ENCODE measurements at regions not wholly inside any gene's neighbourhood (a gene's known extent, or its start where the extent isn't known, plus 50 kb on each side); places are given as distances from the start of the nearest gene placed in this dataset.

DNA sequence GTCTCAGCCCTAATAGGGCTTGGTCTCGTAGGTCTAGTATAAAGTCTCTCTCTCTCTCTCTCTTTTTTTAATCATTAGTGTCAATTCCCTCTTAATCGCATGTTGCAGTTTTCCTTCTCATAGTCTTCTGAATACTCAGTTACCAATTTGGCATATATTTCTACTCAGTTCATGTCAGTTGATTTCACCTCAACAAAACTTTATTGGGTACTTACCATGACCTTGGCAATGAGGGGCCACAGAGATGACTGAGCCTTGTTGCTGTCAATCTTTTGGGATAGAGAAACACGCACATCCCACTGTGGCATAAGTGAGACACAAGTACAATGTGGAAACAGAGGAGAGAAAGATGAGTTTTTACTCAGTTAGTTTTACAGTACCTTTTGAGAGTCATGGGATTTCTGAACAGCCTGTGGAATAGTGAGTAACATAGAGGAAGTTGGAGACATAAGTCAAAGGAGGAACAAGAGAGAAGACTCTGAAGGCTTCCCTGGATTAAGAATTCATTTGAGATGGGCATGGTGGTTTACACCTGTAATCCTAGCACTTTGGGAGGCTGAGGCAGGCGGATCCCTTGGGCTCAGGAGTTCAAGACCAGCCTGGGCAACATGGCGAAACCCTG, 150.2 kb upstream of the CBLB start:
- DNase-seq (ENCODE audit: low read depth, low spot score), result no peak
- Histone ChIP-seq H3K27me3 (ENCODE audit: insufficient read depth, insufficient read length) (no peaks in the 10 kb centered on the region), H3K4me3 (ENCODE audit: insufficient read length, low read depth) (no peak overlapping the region), H3K36me3 (ENCODE audit: insufficient read depth, insufficient read length, low read length) (no peaks in the 10 kb centered on the region), H3K4me1 (ENCODE audit: insufficient read depth, insufficient read length) (no peaks in the 10 kb centered on the region), H3K9ac (ENCODE audit: insufficient read length, low read depth) (no peak overlapping the region), H3K9me3 (ENCODE audit: insufficient read depth, low read length) (no peaks in the 10 kb centered on the region)
- no peak for TF ChIP-seq SUZ12 (IDR thresholded peaks at IDR 0.05; ENCODE audit: extremely low read depth, insufficient read depth, insufficient read length)
- TF ChIP-seq YY1 (IDR thresholded peaks at IDR 0.05; ENCODE audit: insufficient read depth, insufficient read length), result no peak
- no peak for TF ChIP-seq ZNF274 (IDR thresholded peaks at IDR 0.05; ENCODE audit: low read depth, low read length)

GRCh38 chr3:106022913-106023312, 154.1 kb upstream of the CBLB start:
- Histone ChIP-seq H3K27me3 (ENCODE audit: insufficient read depth, insufficient read length) (no peaks in the 10 kb centered on the region), H3K9me3 (ENCODE audit: insufficient read depth, low read length) (no peaks in the 10 kb centered on the region), H3K9ac (ENCODE audit: insufficient read length, low read depth) (no peak overlapping the region), H3K36me3 (ENCODE audit: insufficient read depth, insufficient read length, low read length) (no peaks in the 10 kb centered on the region), H3K4me1 (ENCODE audit: insufficient read depth, insufficient read length) (no peaks in the 10 kb centered on the region), H3K4me3 (ENCODE audit: insufficient read length, low read depth) (no peak overlapping the region)
- DNase-seq (ENCODE audit: low read depth, low spot score), result no peak
- no peak for TF ChIP-seq ZNF274 (IDR thresholded peaks at IDR 0.05; ENCODE audit: low read depth, low read length)
- no peak for TF ChIP-seq YY1 (IDR thresholded peaks at IDR 0.05; ENCODE audit: insufficient read depth, insufficient read length)
- TF ChIP-seq SUZ12 (IDR thresholded peaks at IDR 0.05; ENCODE audit: extremely low read depth, insufficient read depth, insufficient read length), result no peak

GRCh38 chr3:106025151-106025722, 156.4 kb upstream of the CBLB start:
- no peak overlapping the region for H3K4me3 ChIP-seq (ENCODE audit: insufficient read length, low read depth)
- no peaks in the 10 kb centered on the region for H3K9me3 ChIP-seq (ENCODE audit: insufficient read depth, low read length)
- TF ChIP-seq SUZ12 (IDR thresholded peaks at IDR 0.05; ENCODE audit: extremely low read depth, insufficient read depth, insufficient read length) (no peak), YY1 (IDR thresholded peaks at IDR 0.05; ENCODE audit: insufficient read depth, insufficient read length) (no peak), ZNF274 (IDR thresholded peaks at IDR 0.05; ENCODE audit: low read depth, low read length) (no peak)
- H3K36me3 ChIP-seq (ENCODE audit: insufficient read depth, insufficient read length, low read length), result no peaks in the 10 kb centered on the region
- DNase-seq (ENCODE audit: low read depth, low spot score), result no peak
- H3K27me3 ChIP-seq (ENCODE audit: insufficient read depth, insufficient read length), result no peaks in the 10 kb centered on the region
- H3K9ac ChIP-seq (ENCODE audit: insufficient read length, low read depth), result no peak overlapping the region
- H3K4me1 ChIP-seq (ENCODE audit: insufficient read depth, insufficient read length), result no peaks in the 10 kb centered on the region

GRCh38 chr3:106029954-106030626, 161.3 kb upstream of the CBLB start:
- Histone ChIP-seq H3K4me3 (ENCODE audit: insufficient read length, low read depth) (no peak overlapping the region), H3K36me3 (ENCODE audit: insufficient read depth, insufficient read length, low read length) (no peaks in the 10 kb centered on the region), H3K9ac (ENCODE audit: insufficient read length, low read depth) (no peak overlapping the region), H3K9me3 (ENCODE audit: insufficient read depth, low read length) (no peaks in the 10 kb centered on the region), H3K4me1 (ENCODE audit: insufficient read depth, insufficient read length) (no peaks in the 10 kb centered on the region), H3K27me3 (ENCODE audit: insufficient read depth, insufficient read length) (no peaks in the 10 kb centered on the region)
- no peak for TF ChIP-seq ZNF274 (IDR thresholded peaks at IDR 0.05; ENCODE audit: low read depth, low read length)
- no peak for DNase-seq (ENCODE audit: low read depth, low spot score)

DNA sequence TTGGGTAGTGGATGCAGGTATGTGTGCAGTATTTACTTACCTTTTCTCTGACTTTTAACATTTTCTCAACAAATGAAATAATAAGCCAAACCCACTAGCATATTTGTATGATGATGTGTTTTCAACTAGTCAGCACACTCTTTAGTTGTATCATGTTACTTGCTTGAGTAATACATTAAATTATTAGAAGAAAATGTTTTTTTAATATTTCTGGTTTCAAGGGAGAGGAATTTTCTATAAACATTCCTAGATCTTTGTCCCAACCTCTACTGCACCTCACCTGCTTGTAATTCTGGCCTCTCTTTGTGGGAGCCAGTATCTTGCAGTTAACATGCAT, 161.8 kb upstream of the CBLB start:
- Histone ChIP-seq H3K4me1 (ENCODE audit: insufficient read depth, insufficient read length) (no peaks in the 10 kb centered on the region), H3K27me3 (ENCODE audit: insufficient read depth, insufficient read length) (no peaks in the 10 kb centered on the region), H3K9me3 (ENCODE audit: insufficient read depth, low read length) (no peaks in the 10 kb centered on the region), H3K4me3 (ENCODE audit: insufficient read length, low read depth) (no peak overlapping the region), H3K36me3 (ENCODE audit: insufficient read depth, insufficient read length, low read length) (no peaks in the 10 kb centered on the region), H3K9ac (ENCODE audit: insufficient read length, low read depth) (no peak overlapping the region)
- no peak for DNase-seq (ENCODE audit: low read depth, low spot score)
- TF ChIP-seq YY1 (IDR thresholded peaks at IDR 0.05; ENCODE audit: insufficient read depth, insufficient read length) (no peak), ZNF274 (IDR thresholded peaks at IDR 0.05; ENCODE audit: low read depth, low read length) (no peak), SUZ12 (IDR thresholded peaks at IDR 0.05; ENCODE audit: extremely low read depth, insufficient read depth, insufficient read length) (no peak)

DNA sequence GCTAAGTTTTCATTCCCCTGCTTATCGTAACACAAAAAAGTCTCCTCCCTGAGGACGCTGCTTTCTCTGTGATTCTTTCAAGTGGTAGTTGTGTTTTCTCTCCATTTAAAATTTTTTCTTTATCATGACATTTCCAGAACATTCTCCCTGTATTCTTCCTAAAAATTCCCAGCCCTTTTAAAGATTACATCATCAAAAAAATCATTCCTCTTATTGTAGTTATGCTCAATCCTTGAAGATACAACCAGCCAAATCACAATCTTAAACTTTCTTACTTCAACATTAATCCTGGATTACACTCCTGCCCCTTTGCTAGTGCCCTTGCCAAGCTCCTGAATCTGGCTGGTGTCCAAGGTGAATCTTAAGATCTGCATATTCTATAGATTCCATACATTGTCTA, 163.7 kb upstream of the CBLB start:
- TF ChIP-seq YY1 (IDR thresholded peaks at IDR 0.05; ENCODE audit: insufficient read depth, insufficient read length), result no peak
- TF ChIP-seq ZNF274 (IDR thresholded peaks at IDR 0.05; ENCODE audit: low read depth, low read length), result no peak
- TF ChIP-seq SUZ12 (IDR thresholded peaks at IDR 0.05; ENCODE audit: extremely low read depth, insufficient read depth, insufficient read length), result no peak
- H3K27me3 ChIP-seq (ENCODE audit: insufficient read depth, insufficient read length), result no peaks in the 10 kb centered on the region
- H3K9ac ChIP-seq (ENCODE audit: insufficient read length, low read depth), result no peak overlapping the region
- H3K36me3 ChIP-seq (ENCODE audit: insufficient read depth, insufficient read length, low read length), result no peaks in the 10 kb centered on the region
- H3K4me1 ChIP-seq (ENCODE audit: insufficient read depth, insufficient read length), result no peaks in the 10 kb centered on the region
- DNase-seq (ENCODE audit: low read depth, low spot score), result no peak
- no peaks in the 10 kb centered on the region for H3K9me3 ChIP-seq (ENCODE audit: insufficient read depth, low read length)
- no peak overlapping the region for H3K4me3 ChIP-seq (ENCODE audit: insufficient read length, low read depth)

DNA sequence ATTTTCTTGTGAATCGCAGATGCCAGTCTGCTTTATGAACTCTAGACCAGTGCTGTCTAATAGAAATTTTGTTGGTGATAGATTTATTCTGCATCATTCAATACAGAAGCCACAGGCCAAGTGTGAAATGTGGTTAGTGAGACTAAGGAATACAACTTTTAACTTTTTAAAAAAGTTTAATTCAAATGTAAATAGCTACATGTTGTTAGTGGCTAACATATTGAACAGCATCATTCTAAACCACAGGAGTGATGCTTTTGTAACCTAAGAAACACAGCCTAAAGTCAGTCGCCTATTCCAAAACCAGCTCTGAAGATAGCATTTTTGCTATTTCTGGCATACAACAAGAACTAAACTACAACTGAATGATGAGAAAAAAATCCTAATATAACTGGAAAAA, 164.8 kb upstream of the CBLB start:
- no peak for DNase-seq (ENCODE audit: low read depth, low spot score)
- Histone ChIP-seq H3K27me3 (ENCODE audit: insufficient read depth, insufficient read length) (no peaks in the 10 kb centered on the region), H3K4me3 (ENCODE audit: insufficient read length, low read depth) (no peak overlapping the region), H3K36me3 (ENCODE audit: insufficient read depth, insufficient read length, low read length) (no peaks in the 10 kb centered on the region), H3K9me3 (ENCODE audit: insufficient read depth, low read length) (no peaks in the 10 kb centered on the region), H3K4me1 (ENCODE audit: insufficient read depth, insufficient read length) (no peaks in the 10 kb centered on the region), H3K9ac (ENCODE audit: insufficient read length, low read depth) (no peak overlapping the region)
- TF ChIP-seq ZNF274 (IDR thresholded peaks at IDR 0.05; ENCODE audit: low read depth, low read length) (no peak), SUZ12 (IDR thresholded peaks at IDR 0.05; ENCODE audit: extremely low read depth, insufficient read depth, insufficient read length) (no peak), YY1 (IDR thresholded peaks at IDR 0.05; ENCODE audit: insufficient read depth, insufficient read length) (no peak)
